Panc1 (cell line): ENCODE measurements at regions not wholly inside any gene's neighbourhood (a gene's known extent, or its start where the extent isn't known, plus 50 kb on each side); places are given as distances from the start of the nearest gene placed in this dataset.

ENCODE experiments used
- ATAC-seq: fragments of 200-7000 bp; cut with Tn5 transposase; 2 replicates; pipeline ENCODE4 v1.9.1; 2020; ENCODE audit warnings: mild to moderate bottlenecking, moderate library complexity
- BruUV-seq: library from RNA; stranded (reverse); fragments of 400-500 nt; replicated peaks from 2 replicates; lab custom pipeline; 2021; lab: Mats Ljungman, UMichigan
- CTCF ChIA-PET: fragments of 300-600 bp; sonication (Branson Sonifier 250); formaldehyde crosslinking; loops from one replicate; lab custom pipeline; 2022; ENCODE audit warnings: antibody characterized with exemption; lab: Charles Lee
- POLR2A ChIA-PET: fragments of 300-600 bp; sonication (Branson Sonifier 250); formaldehyde crosslinking; loops from one replicate; lab custom pipeline; 2022; ENCODE audit warnings: antibody characterized with exemption; lab: Charles Lee
- DNase-seq: peaks from one replicate; pipeline ENCODE4 v3.0.0-alpha.2; 2010; ENCODE audit warnings: low read depth, low spot score
- H3K27ac ChIP-seq: 2 replicates; pipeline ENCODE4 v1.5.1; 2011; ENCODE audit warnings: mild to moderate bottlenecking, low read length, inconsistent platforms
- H3K27me3 ChIP-seq: fragments of 200-500 bp; sonication (Bioruptor generic); 2 replicates; pipeline ENCODE4 v1.6.0; 2014; ENCODE audit warnings: low read length, inconsistent platforms; ENCODE audit not compliant: control insufficient read depth, insufficient read depth
- H3K36me3 ChIP-seq: fragments of 200-500 bp; sonication (Bioruptor generic); 2 replicates; pipeline ENCODE4 v1.5.1; 2014; ENCODE audit warnings: inconsistent platforms, mild to moderate bottlenecking, low read length, moderate library complexity; ENCODE audit not compliant: control insufficient read depth, insufficient read depth
- H3K4me1 ChIP-seq: 2 replicates; pipeline ENCODE4 v1.5.1; 2011; ENCODE audit warnings: inconsistent platforms, mild to moderate bottlenecking, low read length, moderate library complexity; ENCODE audit not compliant: control insufficient read depth, insufficient read depth
- H3K4me3 ChIP-seq, 2 experiments: 2 replicates each; pipeline ENCODE4 v1.5.1; 2011 to 2012; ENCODE audit warnings: low read depth in 2 of 2, low read length in 2 of 2, mild to moderate bottlenecking in 2 of 2, inconsistent platforms in 1 of 2, moderate library complexity in 1 of 2
- H3K9me3 ChIP-seq: fragments of 200-500 bp; sonication (Bioruptor generic); 2 replicates; pipeline ENCODE4 v1.5.1; 2014; ENCODE audit warnings: low read depth, mild to moderate bottlenecking, inconsistent platforms, low read length, moderate library complexity; ENCODE audit not compliant: control insufficient read depth, insufficient read depth
- POLR2AphosphoS5 ChIP-seq: IDR thresholded peaks from 2 replicates; pipeline ENCODE4 v1.6.1; 2012; ENCODE audit warnings: mild to moderate bottlenecking, low read depth, low read length, moderate library complexity
- REST ChIP-seq, 2 experiments: IDR thresholded peaks; 2 replicates each; pipeline ENCODE4 v1.6.1; 2011 to 2012; ENCODE audit warnings: low read depth in 2 of 2, control low read depth in 1 of 2, low read length in 1 of 2, mild to moderate bottlenecking in 1 of 2, moderate library complexity in 1 of 2; ENCODE audit not compliant: insufficient read depth in 1 of 2
- SIN3A ChIP-seq: IDR thresholded peaks from 2 replicates; pipeline ENCODE4 v1.6.1; 2012; ENCODE audit warnings: low read depth, mild to moderate bottlenecking, low read length, moderate library complexity, borderline replicate concordance; ENCODE audit not compliant: insufficient read depth
- TCF7L2 ChIP-seq: IDR thresholded peaks from 2 replicates; pipeline ENCODE4 v1.6.1; 2011; ENCODE audit warnings: mild to moderate bottlenecking, low read depth, low read length, inconsistent platforms
- in situ Hi-C: cut with HindIII; loops from 2 replicates; pipeline ENCODE4 v1.10.0; 2016; ENCODE audit warnings: low sequenced_read_pairs, low pct_unique_long_range_greater_than_20kb
- intact Hi-C: fragments of 100-400 bp; cut with micrococcal nuclease; formaldehyde crosslinking; loops from one replicate; pipeline ENCODE4 v1.10.0; 2022; ENCODE audit not compliant: unreplicated experiment
- TF ChIP-seq, protein P1 (sequence below): fragments of 450-650 bp; IDR thresholded peaks from 2 replicates; pipeline ENCODE4 v1.5.1; 2017; ENCODE audit warnings: mild to moderate bottlenecking

DNA sequence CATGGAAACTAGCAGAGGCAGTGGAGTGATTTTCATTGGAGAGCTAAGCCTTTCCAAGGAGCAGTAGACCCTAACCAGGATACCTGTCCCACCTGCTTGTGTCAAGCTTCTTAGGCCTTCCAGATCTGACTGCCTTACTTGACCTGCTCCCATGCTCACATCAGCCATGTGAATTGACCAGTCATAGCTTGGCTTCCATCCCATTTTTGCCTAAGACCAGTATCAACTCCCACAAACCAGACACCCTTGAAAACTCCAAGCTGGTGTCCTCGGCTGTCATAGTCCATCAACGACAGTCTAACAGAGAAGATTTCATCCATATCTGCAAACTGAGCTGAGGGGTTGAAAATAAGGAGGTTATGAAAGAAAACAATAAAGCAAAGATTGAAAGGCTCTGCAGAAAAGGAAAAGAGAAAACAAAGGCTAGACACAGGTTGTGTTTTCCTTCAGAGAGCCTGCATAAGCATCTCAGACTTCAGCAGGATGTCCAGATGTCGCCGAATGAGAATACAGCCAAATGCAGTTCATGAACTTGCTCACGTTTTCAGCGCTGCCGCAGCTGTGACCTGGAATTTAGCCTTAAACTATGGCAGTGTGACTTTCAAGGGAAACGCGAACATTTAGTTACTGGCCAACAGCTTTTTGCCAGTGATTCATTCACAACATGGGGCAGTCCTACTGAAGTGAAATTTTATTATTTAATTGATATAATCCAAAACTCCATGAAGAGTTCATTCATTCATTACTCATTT is 868.1 kb upstream of the ID2 start:
- ATAC-seq (no peak), DNase-seq (no peak)
- no TSS peak for BruUV-seq
- Histone ChIP-seq H3K9me3 (no peaks in the 10 kb centered on the region), H3K4me3 (no peak overlapping the region), H3K27me3 (no peaks in the 10 kb centered on the region), H3K36me3 (no peaks in the 10 kb centered on the region), H3K27ac (no peak overlapping the region), H3K4me1 (no peaks in the 10 kb centered on the region)
- POLR2A ChIA-PET = no interaction called here
- CTCF ChIA-PET = no interaction called here
- intact Hi-C loops = no loop called here
- TF ChIP-seq TCF7L2 (no peak), POLR2AphosphoS5 (no peak), SIN3A (no peak), REST (IDR thresholded peaks at IDR 0.05; ENCODE audit: insufficient read depth in 1 of 2, low read depth in 2 of 2, low read length in 1 of 2) (no peak)
- TF ChIP-seq, protein P1, sequence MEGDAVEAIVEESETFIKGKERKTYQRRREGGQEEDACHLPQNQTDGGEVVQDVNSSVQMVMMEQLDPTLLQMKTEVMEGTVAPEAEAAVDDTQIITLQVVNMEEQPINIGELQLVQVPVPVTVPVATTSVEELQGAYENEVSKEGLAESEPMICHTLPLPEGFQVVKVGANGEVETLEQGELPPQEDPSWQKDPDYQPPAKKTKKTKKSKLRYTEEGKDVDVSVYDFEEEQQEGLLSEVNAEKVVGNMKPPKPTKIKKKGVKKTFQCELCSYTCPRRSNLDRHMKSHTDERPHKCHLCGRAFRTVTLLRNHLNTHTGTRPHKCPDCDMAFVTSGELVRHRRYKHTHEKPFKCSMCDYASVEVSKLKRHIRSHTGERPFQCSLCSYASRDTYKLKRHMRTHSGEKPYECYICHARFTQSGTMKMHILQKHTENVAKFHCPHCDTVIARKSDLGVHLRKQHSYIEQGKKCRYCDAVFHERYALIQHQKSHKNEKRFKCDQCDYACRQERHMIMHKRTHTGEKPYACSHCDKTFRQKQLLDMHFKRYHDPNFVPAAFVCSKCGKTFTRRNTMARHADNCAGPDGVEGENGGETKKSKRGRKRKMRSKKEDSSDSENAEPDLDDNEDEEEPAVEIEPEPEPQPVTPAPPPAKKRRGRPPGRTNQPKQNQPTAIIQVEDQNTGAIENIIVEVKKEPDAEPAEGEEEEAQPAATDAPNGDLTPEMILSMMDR = no peak
- in situ Hi-C loops = no loop called here

DNA sequence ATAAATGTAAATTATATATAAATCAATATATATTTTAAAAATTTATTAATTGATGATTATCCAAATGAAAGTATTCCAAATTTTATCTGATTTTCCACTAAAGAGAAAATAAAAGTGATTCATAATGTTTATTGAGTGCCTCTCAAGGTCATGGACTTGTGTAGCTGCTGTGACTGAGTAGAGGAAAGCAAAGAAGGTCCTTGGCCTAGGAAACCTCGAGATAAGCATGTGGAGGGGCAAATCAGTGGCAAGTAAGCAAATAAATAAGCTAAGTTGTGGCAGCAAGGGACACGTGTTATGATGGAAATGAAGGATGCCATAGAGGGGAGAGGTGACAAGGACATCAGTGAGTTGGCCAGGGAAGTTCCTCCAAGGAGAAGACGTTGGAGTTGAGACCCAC is 866.1 kb upstream of the ID2 start:
- Histone ChIP-seq H3K36me3 (no peaks in the 10 kb centered on the region), H3K27me3 (no peaks in the 10 kb centered on the region), H3K27ac (no peak overlapping the region), H3K4me3 (no peak overlapping the region), H3K9me3 (no peaks in the 10 kb centered on the region), H3K4me1 (no peaks in the 10 kb centered on the region)
- ChIA-PET CTCF (no interaction called here), POLR2A (no interaction called here)
- DNase-seq (no peak), ATAC-seq (no peak)
- in situ Hi-C loops (no loop called here), intact Hi-C loops (no loop called here)
- BruUV-seq = no TSS peak
- no peak for TF ChIP-seq POLR2AphosphoS5
- TF ChIP-seq TCF7L2 = no peak
- TF ChIP-seq REST (IDR thresholded peaks at IDR 0.05; ENCODE audit: insufficient read depth in 1 of 2, low read depth in 2 of 2, low read length in 1 of 2) = no peak
